GM18858 (cell line): ENCODE measurements at regions not wholly inside any gene's neighbourhood (a gene's known extent, or its start where the extent isn't known, plus 50 kb on each side); places are given as distances from the start of the nearest gene placed in this dataset.

Experiments used
- ATAC-seq: cut with Tn5 transposase; IDR thresholded peaks from one replicate; pipeline ENCODE4 v1.9.1; 2021; ENCODE audit not compliant: unreplicated experiment

DNA sequence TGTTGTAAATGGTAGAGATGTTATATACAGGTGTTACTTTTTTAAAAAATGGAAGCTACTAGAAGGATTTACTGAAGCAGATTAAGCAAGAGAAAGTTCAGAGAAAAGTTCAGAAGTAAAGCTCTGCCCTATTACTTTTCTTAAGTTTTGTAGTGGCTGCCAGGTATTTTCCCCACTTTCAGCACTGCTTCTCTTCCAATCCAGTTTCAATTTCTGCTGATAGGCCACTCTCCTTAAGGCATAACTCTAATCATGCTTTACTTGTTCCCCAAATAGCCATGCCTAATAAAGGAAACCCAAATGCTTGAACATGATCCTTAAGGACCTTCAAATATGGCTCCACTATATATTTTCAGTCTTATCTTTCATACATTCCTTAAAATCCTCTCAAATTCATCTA is 880.8 kb upstream of the CDH2 start:
- no peak for ATAC-seq

DNA sequence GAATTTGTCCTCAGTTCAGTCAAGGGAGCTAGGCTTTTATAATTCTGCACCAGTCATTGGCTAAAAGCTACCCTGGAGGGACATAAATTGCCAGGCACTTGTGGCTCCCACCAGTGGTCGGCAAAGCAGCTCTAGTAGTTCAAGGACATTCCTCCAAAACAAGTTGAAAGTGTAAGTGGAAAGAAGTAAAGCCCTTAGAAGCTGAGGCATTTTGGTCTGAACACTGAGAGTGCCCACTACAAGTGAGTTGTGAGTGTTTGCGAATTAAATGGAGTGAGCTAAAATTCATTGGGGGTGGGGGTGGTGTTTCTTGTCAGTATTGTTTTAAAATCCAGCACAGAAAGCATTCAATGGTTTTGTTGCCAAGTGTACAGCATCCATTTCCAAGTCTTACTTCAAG is 879.9 kb upstream of the CDH2 start:
- no peak for ATAC-seq

DNA sequence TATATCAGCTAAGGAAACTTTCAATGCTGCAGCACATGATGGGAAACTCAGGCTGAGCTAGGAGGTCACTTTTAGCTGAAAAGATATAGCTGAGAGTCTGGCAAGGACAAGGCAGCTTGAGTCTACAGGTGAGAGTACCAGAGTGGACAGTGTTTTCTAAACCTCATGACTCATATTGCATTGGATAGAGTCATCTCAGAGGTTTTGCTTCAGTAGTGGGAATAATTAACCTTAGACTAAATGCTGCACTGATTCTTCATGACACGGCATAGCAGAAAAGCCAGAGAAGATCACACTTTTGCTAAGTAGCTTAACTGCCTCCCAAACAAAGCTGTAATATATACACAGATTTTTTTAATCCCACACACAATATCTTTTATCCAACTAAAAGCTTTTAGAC is 865.0 kb upstream of the CDH2 start:
- ATAC-seq = no peak

DNA sequence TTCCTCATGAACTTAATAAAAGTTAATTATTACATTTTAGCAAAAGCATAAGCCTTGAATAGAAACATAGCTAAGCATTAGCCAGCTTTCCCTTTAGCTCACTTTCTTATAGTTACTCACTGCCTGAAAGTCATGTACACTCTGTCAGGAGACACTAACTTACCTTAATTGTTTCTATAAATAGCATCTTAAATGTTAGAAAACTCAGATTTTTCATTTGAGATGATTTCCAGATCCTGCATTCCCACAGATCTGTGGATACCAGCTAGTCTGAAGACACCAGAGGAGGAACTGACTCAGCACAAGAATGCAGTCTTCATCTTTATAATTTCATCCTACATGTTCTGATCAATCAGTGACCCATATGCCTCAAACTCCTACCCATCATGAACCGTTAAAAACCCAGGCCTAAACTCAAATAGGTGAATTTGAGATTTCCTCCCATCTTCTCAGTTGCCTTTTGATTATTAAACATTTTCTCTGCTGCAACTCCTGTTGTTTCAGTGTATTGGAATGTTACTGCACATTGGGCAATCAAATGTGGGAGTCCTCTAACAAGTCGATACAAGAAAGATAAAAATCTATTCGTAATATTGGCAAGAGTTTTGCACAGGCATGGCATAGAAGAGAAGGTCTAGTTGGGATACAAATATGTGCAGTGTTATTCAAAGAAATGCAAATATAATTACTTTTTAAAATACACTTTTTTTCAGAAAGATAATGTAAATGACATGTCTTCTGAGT is 857.4 kb upstream of the CDH2 start:
- no peak for ATAC-seq

DNA sequence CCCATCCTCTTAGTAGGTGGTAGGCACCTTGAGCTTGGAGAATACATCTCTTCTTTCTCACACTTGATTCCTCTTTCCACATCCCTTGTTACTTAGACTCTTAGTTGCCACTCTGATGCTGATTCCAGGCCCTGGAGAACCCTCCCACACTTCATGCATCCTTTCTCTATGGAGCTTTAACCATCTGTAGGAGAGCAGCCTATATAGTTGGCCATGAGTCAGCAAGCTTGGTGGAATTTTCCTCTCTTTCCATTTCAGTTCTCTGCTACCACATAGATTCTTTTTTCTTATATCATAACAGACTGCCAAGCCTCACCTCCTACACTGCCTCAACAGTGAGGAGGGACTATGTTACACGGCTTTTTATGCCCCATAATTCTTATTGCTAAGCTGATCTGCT is 851.6 kb upstream of the CDH2 start:
- ATAC-seq = no peak

DNA sequence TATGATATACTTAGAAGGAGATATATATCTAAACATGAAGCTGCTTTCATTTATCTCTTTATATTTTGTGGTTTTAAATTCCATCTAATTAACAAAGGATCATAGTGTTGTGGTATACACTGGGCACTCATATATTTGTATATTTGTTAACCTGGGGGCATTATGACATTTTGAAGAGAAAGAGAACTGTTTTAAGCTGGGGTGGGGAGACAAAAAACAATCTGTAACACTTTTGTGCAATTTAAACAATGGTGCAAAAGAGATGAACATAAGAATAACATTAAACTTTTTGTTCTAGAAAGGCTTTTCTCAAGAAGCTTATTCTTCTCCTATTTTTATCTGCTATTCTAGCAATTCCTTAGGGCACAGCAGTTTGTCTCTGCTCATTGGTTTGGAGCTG is 842.0 kb upstream of the CDH2 start:
- no peak for ATAC-seq

DNA sequence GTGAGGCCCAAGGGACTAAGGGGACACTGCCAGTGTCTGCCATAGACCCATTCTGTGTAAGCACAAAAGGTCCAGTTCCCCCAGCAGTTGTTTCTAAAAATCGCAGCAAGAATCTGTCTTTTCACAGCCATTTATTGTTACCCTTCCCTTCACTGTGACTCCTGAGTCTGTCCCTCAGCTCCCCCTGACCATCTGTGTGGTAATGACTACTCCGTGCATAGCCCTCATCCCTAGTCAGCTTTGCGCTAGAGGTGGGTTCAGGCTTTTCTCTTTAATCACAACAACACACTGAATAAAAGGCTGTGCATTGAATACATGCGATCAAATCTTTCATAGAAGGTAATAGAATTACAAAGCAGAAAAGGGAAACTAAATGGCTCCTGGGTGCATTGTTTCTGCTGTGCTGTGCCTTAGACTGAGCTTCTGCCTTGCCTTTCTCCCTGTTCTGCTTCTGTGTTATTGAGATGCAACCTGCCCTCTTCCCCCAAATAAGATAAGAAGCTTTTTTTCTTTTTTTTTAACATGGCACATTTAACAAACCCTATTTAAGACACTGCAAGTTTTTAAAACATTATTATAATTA is 836.0 kb upstream of the CDH2 start:
- ATAC-seq = no peak

DNA sequence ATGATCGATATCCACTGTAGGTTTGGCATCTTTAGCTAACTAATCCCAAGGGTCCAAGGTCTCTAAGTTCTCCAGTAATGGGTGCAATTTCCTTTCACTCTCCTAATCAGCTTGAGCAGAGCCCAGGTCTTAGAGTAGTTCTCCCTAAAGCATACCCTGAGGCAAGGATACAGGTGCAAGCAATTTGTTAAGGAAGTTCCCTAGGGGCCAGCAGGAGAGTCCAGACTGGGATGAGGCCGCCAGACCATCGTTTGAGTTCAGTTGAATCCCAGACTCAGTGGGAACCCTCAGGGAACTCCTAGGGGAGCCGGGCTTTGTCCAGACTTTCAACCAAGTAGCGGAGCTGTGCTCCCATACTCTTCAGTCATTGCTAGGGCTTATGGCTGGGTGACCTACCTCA is 835.4 kb upstream of the CDH2 start:
- ATAC-seq = no peak

DNA sequence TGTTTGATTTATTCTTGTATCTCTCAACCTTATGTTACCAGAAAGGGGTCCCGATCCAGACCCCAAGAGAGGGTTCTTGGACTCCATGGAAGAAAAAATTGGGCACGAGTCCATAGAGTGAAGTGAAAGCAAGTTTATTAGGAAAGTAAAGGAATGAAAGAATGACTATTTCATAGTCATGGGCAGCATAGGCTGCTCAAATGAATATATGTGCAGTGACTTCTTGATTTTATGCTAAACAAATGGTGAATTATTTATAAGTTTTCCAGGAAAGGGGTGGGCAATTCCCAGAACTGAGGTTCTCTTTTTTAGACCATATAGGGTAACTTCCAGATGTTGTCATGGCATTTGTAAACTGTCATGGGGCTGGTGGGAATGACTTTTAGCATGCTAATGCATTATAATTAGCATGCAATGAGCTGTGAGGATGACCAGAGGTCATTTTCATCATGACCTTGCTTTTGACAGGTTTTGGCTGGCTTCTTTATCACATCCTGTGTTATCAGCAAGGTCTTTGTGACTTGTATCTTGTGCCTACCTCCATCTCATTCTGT is 832.4 kb upstream of the CDH2 start:
- no peak for ATAC-seq

DNA sequence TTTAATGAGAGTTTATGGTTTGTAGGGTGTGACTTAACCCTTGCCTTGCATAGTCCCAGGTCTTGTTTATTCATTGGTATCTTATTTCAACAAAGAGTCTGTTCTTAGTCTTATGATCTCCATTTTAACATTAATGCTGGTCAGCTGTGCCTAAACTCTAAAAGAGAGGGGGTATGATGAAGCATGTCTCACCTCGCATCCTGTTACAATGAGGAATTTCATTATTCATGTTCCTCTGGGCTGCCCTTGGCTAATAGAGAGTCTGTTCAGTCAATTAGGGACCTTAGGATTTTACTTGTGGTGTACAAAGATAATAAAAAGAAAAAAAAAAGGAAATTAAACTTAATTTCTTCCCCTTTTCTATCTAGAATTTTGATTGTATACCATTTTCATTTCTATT is 831.9 kb upstream of the CDH2 start:
- ATAC-seq = no peak

DNA sequence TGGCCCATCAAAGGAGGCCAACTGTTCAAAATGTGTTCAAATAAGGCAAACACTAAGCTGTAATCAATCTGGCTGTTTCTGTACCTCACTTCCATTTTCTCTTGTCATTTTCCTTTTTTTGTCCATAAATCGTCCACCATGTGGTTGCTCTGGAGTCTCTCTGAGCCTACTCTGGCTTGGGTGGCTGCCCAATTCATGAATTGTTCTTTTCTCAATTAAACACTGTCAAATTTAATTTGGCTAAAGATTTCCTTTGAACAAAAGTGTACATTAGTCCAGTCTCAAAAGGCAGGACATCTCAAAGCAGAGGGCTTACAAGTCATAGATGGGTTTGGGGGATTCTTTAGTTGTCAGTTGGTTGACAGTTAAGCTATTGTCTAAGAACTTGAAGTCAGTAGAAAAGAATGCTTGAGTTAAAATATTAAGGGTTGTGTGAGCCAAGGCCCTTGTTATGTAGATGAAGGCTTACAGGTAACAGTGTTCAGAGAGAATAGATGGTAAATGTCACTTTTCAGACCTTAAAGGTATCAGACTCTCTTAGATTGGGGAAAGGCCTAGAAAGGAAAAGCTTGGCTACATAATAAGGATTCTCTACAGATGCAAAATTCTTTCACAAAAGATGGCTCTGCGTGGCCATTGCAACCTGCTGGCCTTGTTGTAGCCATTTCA is 831.2 kb upstream of the CDH2 start:
- no peak for ATAC-seq

DNA sequence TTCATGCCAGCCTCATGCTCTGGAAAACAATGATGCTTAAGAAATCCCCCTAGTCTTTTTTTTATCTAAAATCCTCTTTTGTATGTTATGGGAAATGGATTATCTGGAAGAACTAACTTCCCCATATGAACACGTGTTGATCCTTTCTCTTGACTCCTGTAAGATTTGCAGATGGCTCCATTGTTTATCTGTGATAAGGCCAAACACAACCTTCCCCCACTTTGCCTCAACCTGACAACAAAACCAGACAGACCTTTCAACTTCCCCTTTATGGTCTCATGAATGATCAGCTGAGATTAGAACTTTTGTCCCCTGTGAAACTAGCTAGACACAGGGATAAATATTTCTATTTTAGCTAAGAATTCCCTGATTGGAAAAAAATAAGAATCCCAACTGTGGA is 828.0 kb upstream of the CDH2 start:
- ATAC-seq = no peak

DNA sequence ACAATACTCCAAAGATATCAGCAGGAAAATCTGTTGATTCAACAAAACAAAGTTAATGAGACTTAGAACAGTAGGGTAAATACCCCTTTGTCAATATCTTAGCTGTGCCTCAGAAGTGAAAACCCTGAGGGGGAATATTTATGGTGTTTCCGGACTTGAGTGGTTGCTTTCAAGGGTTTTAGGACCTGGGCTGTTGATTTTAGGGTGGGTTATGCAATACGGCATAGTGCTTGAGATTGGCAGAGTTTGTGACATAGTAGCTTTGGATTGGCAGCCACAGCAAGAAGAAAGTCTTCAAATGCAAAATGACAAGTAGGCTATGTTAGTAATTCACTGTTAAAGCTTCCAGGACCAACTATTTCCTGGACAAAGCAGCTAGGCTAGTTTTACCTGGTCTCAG is 826.3 kb upstream of the CDH2 start:
- ATAC-seq = no peak

DNA sequence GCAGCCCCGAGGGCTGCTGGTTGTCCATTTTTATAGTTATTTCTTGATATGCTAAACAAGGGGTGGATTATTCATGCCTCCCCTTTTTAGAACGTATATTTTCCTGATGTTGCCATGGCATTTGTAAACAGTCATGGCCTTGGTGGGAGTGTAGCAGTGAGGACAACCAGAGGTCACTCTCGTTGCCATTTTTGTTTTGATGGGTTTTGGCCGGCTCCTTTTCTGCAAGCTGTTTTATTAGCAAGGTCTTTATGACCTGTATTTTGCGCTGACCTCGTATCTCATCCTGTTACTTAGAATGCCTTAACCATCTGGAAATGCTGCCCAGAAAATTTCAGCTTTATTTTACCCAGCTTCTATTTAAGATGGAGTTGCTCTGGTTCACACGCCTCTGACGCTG is 825.8 kb upstream of the CDH2 start:
- ATAC-seq = no peak

DNA sequence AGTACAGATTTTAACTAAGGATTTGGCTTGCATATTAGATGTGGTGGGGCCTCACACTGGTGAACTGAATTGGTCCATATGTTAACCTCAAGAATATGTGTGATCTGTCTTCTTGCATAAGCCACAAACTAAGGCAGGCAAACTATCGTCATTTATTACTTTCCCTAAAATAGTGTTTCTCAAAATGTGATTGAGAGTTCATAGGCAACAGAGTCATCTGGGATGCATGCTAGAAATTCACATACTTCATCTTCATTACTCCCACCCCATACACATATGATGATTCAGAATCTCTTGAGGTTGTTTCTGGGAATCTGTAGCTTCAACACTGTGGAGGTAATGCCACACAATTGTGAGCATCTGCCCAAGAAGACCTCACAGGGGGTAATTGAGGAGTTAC is 822.8 kb upstream of the CDH2 start:
- no peak for ATAC-seq

DNA sequence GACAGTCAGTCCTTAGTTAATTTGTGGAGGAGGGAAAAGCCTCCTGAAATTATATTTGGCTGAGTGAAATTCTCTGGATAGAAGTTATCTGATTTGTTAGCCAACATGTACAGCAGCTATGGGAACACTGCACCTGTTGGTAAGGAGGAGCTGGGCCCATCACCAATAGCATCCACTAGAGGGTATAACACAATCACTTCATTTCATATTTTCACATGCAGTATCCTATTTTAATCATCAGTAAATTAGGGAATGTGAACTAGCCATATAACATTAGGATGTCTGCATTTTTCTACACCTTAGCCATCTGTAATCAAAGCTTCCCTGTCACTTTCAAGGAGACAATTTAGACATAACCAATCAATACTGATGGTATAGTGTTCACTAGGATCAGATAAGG is 818.4 kb upstream of the CDH2 start:
- no peak for ATAC-seq

DNA sequence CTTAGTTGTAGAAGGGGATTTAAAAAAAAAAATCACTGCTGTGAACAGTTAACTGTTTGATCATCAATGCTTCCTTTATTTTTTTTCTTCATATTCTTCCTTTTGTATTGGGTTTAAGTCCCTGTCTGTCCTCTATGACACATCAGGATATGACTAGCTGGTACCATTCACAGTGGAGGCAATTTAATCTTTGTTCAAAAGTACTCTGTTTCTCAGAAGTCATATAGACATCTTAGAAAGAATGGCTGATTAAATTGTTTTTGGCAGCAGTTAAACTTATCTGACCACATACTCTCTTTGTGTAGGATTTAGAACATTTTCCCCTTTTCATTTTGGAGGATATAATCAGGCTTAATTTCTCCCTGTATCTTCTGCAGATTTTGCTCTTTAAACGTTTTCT is 807.8 kb upstream of the CDH2 start:
- ATAC-seq = no peak

DNA sequence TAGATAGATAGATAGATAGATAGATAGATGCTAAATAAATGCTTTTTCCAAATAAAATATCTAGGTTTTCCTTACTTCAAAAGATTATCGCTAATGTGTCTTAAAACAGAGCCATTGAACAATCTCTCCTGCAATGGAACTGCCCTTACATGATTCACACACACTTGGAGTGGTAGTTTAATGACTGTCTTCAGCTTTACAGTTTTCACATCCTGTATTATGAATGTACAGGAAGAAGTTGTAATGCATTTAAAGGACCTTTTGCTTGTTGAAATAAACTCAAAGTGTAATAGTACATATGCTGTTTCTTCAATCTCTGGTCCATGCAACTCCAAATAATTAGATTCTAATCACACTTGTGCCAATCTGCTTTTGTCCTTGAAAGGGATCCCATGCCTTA is 797.6 kb upstream of the CDH2 start:
- no peak for ATAC-seq

DNA sequence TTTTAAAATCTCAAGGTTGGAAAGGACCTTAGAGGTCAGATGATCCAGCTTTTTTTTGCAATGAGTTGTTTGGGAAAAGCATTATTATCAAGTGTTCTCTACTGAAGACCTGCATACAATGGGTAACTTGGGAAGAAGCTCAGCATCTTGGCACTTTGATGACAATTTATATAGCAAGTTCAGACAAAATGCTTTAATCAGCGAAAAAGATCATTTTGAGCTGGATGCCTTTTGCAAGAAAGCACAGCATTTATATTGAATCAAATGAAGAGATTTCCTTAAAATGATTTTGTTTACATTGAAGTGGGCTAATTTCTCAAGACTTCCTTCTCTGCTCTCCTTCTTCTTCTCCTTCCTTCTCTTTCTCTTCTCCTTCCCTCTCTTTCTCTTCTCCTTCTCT is 796.4 kb upstream of the CDH2 start:
- ATAC-seq = no peak

DNA sequence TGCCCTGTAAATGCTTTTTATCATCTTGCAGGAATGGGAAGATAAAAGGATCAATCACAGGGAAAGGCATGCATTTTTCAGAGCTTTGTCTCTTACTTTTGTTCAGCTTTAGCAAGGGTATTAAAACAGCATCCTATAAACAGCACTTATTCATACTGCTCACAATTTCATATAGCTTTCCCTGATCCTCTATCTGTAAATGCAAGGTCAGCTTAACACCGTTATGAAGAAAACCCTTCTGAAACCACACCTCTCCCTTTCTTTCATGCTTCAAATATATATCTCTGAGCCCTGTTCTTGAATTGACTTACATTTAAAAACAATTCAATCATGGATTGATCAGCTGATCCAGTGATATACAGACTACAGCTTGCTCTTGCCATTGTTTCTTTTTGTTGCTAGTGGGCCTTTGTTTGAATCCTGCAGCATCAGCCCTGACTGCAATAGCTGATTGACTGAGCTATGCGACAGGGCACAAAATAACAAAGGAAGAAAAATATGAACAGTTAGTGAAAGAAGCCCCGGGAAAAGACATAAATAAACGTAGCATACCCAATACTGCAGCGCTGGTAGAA is 795.5 kb upstream of the CDH2 start:
- ATAC-seq = no peak

DNA sequence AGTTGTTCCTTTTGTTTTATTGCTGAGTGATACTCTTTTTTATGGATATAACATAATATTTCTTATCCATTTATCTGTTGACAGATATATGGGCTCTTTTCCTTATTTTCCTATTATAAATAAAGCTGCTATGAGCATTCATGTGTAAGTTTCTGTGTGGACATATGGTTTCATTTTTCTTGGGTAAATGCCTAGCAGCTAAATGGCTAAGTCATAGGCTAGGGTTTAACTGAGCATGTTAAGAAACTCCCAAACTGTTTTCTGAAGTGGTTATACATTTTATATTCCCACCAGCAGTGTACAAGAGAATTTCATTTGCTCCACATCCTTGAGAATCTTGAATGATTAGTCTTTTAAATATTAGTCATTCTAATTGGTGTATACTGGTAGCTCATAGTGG is 786.6 kb upstream of the CDH2 start:
- ATAC-seq = no peak

DNA sequence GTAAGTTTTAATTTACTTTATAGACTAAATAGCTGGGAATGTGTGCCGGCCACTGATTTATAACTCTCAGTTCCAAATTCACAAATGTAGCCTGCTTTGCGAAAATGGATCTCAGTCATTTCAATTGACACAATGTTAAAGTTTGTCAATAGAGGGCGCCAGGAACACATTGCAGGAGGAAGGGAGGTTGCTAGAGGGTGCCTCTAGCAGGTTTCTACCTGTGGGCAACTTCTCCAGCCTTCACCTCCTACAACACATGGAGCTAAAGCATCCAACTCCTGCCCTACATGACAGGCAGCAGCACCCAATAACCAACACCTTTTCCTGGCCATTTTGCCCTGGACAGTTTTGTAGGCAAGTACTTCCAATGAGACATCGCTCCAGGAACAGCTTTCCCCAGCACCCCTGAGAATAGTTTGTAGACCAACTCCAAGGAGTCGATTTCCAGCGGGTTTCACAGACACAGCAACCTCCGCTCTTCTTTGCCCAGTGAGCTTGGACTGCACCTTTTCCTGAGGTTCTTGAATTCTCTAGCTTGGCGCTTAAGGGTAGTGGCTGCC is 784.8 kb upstream of the CDH2 start:
- ATAC-seq = no peak
